HG03571 (cell line): ENCODE measurements at regions not wholly inside any gene's neighbourhood (a gene's known extent, or its start where the extent isn't known, plus 50 kb on each side); places are given as distances from the start of the nearest gene placed in this dataset.
A peak's percentile ranks its signal among the peaks of the same experiment; 100 is the strongest.
"Not testable (repeated sequence)": the region's sequence is repeated elsewhere in the genome, so short reads cannot be mapped to it uniquely, and the experiment has no call there.

Experiments used
- ATAC-seq: cut with Tn5 transposase; IDR thresholded peaks from one replicate; pipeline ENCODE4 v1.9.1; 2021; ENCODE audit not compliant: unreplicated experiment

DNA sequence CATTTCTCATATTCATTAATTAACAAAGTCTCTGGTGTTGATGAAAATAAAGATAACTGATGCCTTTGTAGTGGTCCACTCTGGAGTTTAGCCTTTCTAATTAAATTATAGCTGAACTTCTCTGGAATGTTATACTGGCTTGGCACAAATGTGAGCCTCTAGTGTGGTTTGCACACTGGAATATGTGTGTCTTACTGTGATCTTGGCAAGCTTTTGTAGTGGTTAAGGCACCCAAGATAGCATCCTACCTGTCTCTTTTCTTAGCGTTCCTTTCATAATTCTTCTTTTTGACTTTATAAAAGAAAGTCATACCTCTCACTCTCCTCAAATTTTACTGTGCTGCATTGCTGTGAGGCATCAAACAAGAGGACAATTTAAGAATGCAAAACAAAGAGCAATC, 107.4 kb downstream of the UTRN start:
- ATAC-seq, result no peak

DNA sequence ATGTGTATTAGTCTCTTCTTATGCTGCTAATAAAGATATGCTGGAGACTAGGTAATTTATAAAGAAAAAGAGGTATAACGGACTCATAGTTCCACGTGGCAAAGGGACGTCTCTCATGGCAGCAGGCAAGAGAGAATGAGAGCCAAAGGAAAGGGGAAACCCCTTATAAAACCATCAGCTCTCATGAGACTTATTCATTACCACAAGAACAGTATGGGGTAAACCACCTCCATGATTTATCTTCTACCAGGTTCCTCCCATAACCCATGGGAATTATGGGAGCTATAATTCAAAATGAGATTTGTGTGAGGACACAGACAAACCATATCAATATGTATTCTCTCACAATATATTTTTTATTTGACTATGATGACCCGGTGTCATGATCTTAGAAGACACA, 109.1 kb downstream of the UTRN start:
- no peak for ATAC-seq

DNA sequence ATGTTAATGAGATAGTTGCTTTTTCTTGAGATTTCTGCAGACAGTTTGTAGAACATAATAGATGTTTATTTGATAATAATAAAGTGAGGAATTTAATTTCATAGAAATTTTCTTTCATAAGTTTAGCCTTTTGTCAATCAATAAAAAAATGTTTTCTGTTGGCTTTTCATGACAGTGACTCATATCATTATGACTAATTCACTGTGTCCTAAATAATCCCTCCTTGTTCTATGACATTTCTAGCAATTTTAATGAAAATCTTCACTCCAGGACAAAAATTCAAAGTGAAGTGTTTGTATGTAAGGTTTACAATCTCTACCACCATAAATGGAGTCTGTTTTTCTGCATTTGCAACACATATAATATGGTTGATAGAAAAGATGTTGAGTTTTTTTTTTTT, 109.9 kb downstream of the UTRN start:
- no peak for ATAC-seq

DNA sequence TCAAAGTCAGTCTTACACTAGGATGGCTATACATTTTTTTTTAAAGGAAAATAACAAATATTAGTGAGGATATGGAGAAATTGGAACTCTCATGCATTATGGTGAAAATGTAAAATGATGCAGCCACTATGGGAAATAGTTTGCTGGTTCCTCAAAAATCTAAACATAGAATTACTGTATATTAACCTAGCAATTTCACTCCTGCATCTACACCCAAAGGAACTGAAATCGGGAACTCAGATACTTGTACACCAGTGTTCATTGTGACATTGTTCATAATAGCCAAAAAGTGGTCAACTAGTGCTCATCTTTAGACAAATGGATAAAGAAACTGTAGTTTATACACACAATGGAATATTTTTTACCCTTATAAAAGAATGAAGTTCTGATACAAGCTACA, 110.7 kb downstream of the UTRN start:
- ATAC-seq, result no peak

- ATAC-seq, result no peak
Measured at GRCh38 chr6:144397141-144397540, 112.0 kb downstream of the UTRN start.

GRCh38 chr6:144400321-144400720, 115.2 kb downstream of the UTRN start:
- no peak for ATAC-seq

GRCh38 chr6:144401736-144402733, 116.9 kb downstream of the UTRN start:
- no peak for ATAC-seq

DNA sequence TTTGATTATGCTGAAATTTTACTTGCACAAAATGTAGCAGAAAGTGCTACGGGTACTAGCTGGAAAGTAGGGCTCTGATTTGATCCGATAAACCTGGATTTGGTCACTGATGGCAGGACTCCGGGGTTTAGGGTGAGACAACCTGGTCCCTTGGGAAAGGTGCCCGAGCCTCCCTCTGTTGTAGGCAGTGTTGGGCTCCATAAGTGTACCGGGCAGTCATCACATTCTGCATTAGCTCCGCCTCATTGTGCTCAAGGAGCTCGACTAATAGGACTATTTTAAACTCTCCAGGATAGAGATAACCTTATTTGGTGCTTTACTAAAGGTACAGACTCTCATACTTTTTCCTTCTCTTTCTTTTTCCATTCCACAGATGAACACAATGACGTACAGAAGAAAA, 117.6 kb downstream of the UTRN start:
- no peak for ATAC-seq

DNA sequence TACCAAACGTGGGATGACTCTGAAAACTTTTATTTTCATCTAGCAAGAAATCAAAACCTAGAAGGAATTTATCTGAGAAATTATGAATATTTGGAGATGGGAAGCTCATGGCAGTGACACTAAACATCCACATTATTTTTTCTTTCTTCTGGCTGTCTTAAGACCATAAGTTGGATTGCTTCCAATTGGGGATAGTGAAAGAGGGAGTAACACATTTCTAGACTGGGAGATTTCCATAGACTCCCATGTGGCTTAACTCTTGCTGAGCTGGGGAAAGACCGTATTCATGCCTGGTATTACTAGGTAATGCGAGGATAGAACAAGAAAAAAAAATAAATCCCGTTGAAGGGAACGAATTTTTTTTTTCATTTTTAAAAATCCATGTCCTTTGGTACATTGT, 120.0 kb downstream of the UTRN start:
- ATAC-seq, result no peak

GRCh38 chr6:144406796-144407195, 121.7 kb downstream of the UTRN start:
- ATAC-seq, result no peak

DNA sequence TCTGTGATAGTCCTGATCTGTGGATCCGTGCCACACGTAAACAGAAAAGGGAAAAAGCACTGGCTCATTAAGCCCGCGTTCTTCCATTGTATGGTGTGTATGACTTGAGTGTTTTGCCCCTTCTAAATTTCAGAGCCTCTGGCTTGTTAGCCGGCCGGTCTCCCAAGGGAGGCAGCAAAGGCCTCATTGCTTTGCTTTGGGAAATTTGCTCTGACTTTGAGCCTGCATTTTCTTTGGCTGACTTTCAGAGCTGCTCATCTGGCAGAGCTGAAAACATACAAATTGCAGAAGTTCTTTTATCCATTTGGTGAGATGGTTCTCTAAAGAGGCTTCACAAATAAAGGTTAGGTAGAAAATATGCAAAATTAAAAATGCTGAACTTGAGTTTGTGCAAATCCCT, 123.0 kb downstream of the UTRN start:
- no peak for ATAC-seq

- no peak for ATAC-seq
Measured at GRCh38 chr6:144410059-144410458, 124.9 kb downstream of the UTRN start.

DNA sequence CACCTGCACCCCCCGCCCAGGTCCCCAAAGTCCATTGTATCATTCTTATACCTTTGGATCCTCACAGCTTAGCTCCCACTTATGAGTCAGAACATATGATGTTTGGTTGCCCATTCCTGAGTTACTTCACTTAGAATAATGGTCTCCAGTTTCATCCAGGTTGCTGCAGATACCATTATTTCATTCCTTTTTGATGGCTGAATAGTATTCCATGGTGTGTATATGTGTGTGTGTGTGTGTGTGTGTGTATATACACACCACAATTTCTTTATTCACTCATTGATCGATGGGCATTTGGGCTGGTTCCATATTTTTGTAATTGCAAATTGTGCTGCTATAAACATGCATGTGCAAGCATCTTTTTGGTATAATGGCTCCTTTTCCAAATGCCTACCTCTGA, 125.4 kb downstream of the UTRN start:
- not testable (repeated sequence) for ATAC-seq

GRCh38 chr6:144411531-144412165, 126.5 kb downstream of the UTRN start:
- peak; percentile 76 for ATAC-seq

DNA sequence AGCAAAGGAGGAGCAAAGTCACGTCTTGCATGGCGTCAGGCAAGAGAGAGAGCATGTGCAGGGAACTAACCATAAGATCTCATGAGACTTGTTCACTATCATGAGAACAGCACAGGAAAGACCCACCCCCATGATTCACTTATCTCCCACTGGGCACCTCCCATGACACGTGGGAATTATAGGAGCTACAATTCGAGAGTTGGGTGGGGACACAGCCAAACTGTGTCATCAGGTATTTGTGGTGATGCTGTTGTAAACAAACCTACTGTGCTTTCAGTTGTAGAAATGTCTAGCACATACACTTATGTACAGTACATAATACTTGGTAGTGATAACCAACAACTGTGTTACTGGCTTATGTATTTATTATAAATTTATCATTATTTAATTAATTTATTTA, 128.3 kb downstream of the UTRN start:
- ATAC-seq, result no peak

GRCh38 chr6:144415014-144415413, 129.9 kb downstream of the UTRN start:
- no peak for ATAC-seq

DNA sequence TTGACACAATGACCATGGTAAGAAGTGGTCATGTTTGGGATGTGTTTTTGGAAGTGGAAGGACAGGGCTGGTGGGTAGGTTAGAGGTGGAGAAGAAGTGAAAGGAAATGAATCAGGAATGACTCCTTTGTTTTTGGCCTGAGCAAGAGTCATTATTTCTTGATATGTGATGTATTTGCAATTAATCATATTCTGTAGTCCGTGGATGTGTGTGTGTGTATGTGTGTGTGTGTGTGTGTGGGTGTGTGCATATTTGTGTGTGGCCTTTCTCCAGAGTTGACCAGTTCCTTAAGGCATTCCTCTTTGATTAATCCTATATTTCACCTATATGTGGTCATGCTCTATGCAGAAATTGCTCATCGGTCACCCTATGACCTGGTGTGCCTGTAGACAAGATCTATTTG, 130.7 kb downstream of the UTRN start:
- no peak for ATAC-seq

DNA sequence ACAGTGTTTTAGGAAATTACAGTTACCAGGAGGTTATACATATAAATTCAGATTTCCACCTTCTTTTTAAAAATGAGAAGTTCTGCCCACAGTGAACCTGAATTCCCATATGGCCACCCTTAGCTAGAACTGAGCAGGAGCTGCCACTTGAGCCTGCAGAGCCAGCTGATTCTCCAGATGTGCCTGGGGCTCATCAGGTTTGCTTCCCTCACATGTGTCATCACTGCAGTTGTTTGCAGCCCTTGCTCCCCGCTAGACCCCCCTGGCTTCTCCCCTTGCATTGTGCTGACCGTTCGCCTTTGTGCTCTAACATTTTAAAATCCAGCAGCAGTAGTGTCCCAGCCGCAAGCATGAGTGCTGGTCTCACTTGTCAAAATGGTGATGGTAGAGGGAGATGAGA, 131.1 kb downstream of the UTRN start:
- ATAC-seq, result no peak

GRCh38 chr6:144416773-144417172, 131.6 kb downstream of the UTRN start:
- no peak for ATAC-seq

GRCh38 chr6:144417681-144418080, 132.5 kb downstream of the UTRN start:
- no peak for ATAC-seq

DNA sequence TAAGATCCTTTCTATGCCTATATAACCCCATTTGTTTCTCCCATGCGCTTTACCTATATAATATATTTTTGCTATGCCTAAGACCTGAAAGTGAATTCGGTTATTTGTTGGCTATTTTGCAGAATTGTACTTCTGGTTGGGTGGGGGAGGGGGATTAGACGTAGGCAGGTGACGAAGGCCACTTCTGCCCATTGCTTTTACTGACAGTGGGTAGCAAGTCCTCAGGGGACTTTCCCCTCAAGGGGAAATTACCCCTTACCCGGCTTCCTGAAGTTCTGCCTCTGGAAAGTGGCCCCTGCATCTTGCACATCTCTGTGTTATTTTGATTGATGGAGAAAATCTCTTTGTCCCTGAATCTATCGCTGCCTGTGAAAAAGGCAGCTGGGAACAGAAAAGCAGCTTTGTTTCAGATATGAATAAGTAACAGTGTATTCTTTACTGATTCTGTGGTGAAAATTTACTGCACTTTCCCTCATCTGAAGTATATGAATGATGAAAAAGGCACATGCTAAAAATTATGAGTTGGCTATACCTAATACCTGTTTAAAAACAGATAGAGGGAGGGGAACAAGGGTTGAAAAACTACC, 133.9 kb downstream of the UTRN start:
- ATAC-seq, result no peak

- no peak for ATAC-seq
Measured at GRCh38 chr6:144423167-144423566, 138.0 kb downstream of the UTRN start.
